ENCODE measurements at regions not wholly inside any gene's neighbourhood (a gene's known extent, or its start where the extent isn't known, plus 50 kb on each side); places are given as distances from the start of the nearest gene placed in this dataset.

GRCh38 chr5:86030753-86031152, 587.0 kb upstream of the COX7C start:
- TF ChIP-seq CTCF (IDR thresholded peaks at IDR 0.05; ENCODE audit: poor library complexity) (no peak), EZH2 (IDR thresholded peaks at IDR 0.05; ENCODE audit: borderline replicate concordance) (no peak), EZH2phosphoT487 (IDR thresholded peaks at IDR 0.05; ENCODE audit: low read depth, severe bottlenecking, unreplicated experiment) (no peak)
